ENCODE measurements at regions not wholly inside any gene's neighbourhood (a gene's known extent, or its start where the extent isn't known, plus 50 kb on each side); places are given as distances from the start of the nearest gene placed in this dataset.
"Not testable (repeated sequence)": the region's sequence is repeated elsewhere in the genome, so short reads cannot be mapped to it uniquely, and the experiment has no call there.

DNA sequence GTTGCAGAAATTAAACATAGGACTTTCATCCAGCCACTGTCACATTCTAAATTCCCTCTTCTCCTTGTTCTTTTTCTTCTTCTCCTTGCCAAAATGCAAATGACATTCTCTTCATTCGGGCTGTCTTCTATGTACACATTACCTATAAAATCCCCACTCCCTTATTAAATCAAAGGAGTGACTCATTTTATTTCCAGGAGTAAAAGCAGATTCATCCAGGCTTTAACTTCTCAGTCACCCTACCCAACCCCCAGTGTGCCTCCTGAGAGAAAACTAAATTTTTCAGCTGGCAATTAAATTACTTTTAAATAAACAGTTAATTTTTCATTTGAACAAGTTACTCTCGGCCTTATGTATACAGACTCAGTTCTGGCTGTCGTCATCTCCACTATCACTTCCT, 223.9 kb upstream of the SHH start:
- no peak overlapping the region for H2AFZ ChIP-seq (ENCODE audit: low read length)
- H3K9ac ChIP-seq (ENCODE audit: insufficient read depth, low read depth, low read length), result no peak overlapping the region
- ATAC-seq (no peak), FAIRE-seq (no peak), DNase-seq (ENCODE audit: low spot score) (no peak)
- H3K4me1 ChIP-seq (ENCODE audit: insufficient read depth, low read length), result no peaks in the 10 kb centered on the region
- H3K4me2 ChIP-seq (ENCODE audit: low read depth, low read length), result no peak overlapping the region
- intact Hi-C loops (cut with micrococcal nuclease; ENCODE audit: unreplicated experiment) (no loop called here), in situ Hi-C loops (cut with HindIII; ENCODE audit: extremely low pct_ligation_motif_present, low pct_unique_long_range_greater_than_20kb) (no loop called here)
- ChIA-PET POLR2A (no interaction called here), CTCF (ENCODE audit: low intra/inter-chr PET ratio, low total read pairs) (no interaction called here)
- under 1% methylated on average over 3 of the region's 3 CpGs for WGBS (ENCODE audit: low lambda C conversion rate)
- H3K27me3 ChIP-seq (ENCODE audit: control insufficient read depth in 1 of 2, insufficient read depth in 2 of 2, low read length in 2 of 2), result peaks cover 8 to 57% of the 10 kb centered on the region in 2 experiments
- TF ChIP-seq SRSF1 (optimal IDR thresholded peaks at IDR 0.05; ENCODE audit: low read depth, low read length) (no peak), CCAR2 (optimal IDR thresholded peaks at IDR 0.05; ENCODE audit: low read depth, low read length) (no peak), DPF2 (CRISPR knock-in tag; IDR thresholded peaks at IDR 0.05; ENCODE audit: borderline replicate concordance, low read depth) (no peak), MAFG (CRISPR knock-in tag; IDR thresholded peaks at IDR 0.05) (no peak), ZNF205 (CRISPR knock-in tag; IDR thresholded peaks at IDR 0.05) (no peak), ZFP36 (IDR thresholded peaks at IDR 0.05; ENCODE audit: borderline replicate concordance, low read depth, low read length, partially characterized antibody) (no peak), NBN (conservative IDR thresholded peaks at IDR 0.05) (no peak)
- TF ChIP-seq, protein P1, sequence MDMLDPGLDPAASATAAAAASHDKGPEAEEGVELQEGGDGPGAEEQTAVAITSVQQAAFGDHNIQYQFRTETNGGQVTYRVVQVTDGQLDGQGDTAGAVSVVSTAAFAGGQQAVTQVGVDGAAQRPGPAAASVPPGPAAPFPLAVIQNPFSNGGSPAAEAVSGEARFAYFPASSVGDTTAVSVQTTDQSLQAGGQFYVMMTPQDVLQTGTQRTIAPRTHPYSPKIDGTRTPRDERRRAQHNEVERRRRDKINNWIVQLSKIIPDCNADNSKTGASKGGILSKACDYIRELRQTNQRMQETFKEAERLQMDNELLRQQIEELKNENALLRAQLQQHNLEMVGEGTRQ (IDR thresholded peaks at IDR 0.05; ENCODE audit: low read depth, low read length), result no peak
- TF ChIP-seq, protein P1 (CRISPR knock-in tag; IDR thresholded peaks at IDR 0.05; ENCODE audit: borderline replicate concordance), result no peak
- TF ChIP-seq, protein P2, sequence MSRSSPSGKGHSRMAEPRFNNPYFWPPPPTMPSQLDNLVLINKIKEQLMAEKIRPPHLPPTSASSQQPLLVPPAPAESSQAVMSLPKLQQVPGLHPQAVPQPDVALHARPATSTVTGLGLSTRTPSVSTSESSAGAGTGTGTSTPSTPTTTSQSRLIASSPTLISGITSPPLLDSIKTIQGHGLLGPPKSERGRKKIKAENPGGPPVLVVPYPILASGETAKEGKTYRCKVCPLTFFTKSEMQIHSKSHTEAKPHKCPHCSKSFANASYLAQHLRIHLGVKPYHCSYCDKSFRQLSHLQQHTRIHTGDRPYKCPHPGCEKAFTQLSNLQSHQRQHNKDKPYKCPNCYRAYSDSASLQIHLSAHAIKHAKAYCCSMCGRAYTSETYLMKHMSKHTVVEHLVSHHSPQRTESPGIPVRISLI (CRISPR knock-in tag; IDR thresholded peaks at IDR 0.05; ENCODE audit: borderline replicate concordance), result no peak
- TF ChIP-seq, protein P3, sequence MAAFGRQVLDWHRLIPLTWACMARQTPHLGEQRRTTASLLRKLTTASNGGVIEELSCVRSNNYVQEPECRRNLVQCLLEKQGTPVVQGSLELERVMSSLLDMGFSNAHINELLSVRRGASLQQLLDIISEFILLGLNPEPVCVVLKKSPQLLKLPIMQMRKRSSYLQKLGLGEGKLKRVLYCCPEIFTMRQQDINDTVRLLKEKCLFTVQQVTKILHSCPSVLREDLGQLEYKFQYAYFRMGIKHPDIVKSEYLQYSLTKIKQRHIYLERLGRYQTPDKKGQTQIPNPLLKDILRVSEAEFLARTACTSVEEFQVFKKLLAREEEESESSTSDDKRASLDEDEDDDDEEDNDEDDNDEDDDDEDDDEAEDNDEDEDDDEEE (CRISPR knock-in tag; IDR thresholded peaks at IDR 0.05), result no peak
- H4K20me1 ChIP-seq (ENCODE audit: insufficient read depth, low read length), result no peaks in the 10 kb centered on the region
- no peaks in the 10 kb centered on the region for H3K36me3 ChIP-seq (replicated peaks in 1 of 2; ENCODE audit: control insufficient read depth in 1 of 2, insufficient read depth in 2 of 2, low read length in 2 of 2)
- H3K9me3 ChIP-seq (ENCODE audit: low read length), result peaks cover 6% of the 10 kb centered on the region
- no TSS peak for BruUV-seq (replicated peaks)
- H3K27ac ChIP-seq (ENCODE audit: extremely low read length, insufficient read depth, low read length), result no peak overlapping the region
- H3K79me2 ChIP-seq (ENCODE audit: insufficient read depth, low read length), result no peaks in the 10 kb centered on the region
- no peak overlapping the region for H3K4me3 ChIP-seq (replicated peaks in 1 of 3; ENCODE audit: insufficient read depth in 1 of 3, low read depth in 2 of 3, low read length in 3 of 3)

DNA sequence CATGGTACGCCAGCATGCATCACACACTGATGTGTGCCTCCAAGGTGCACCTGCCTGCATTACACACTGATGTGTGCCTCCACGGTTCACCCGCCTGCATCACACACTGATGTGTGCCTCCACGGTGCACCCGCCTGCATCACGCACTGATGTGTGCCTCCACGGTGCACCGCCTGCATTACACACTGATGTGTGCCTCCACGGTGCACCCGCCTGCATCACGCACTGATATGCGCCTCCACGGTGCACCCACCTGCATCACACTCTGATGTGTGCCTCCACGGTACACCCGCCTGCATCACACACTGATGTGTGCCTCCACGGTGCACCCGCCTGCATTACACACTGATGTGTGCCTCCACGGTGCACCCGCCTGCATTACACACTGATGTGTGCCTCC, 223.1 kb upstream of the SHH start:
- H3K9me3 ChIP-seq (ENCODE audit: low read length); in situ Hi-C loops (cut with HindIII; ENCODE audit: extremely low pct_ligation_motif_present, low pct_unique_long_range_greater_than_20kb); ATAC-seq; FAIRE-seq; H3K4me1 ChIP-seq (ENCODE audit: insufficient read depth, low read length); CTCF ChIA-PET (ENCODE audit: low intra/inter-chr PET ratio, low total read pairs); intact Hi-C loops (cut with micrococcal nuclease; ENCODE audit: unreplicated experiment); BruUV-seq (replicated peaks); H2AFZ ChIP-seq (ENCODE audit: low read length); H4K20me1 ChIP-seq (ENCODE audit: insufficient read depth, low read length); H3K9ac ChIP-seq (ENCODE audit: insufficient read depth, low read depth, low read length); H3K4me2 ChIP-seq (ENCODE audit: low read depth, low read length); H3K36me3 ChIP-seq (replicated peaks in 1 of 2; ENCODE audit: control insufficient read depth in 1 of 2, insufficient read depth in 2 of 2, low read length in 2 of 2); H3K27ac ChIP-seq (ENCODE audit: extremely low read length, insufficient read depth, low read length); H3K4me3 ChIP-seq (replicated peaks in 1 of 3; ENCODE audit: insufficient read depth in 1 of 3, low read depth in 2 of 3, low read length in 3 of 3); POLR2A ChIA-PET; DNase-seq (ENCODE audit: low spot score); H3K79me2 ChIP-seq (ENCODE audit: insufficient read depth, low read length): not testable (repeated sequence)
- peaks cover 11 to 61% of the 10 kb centered on the region in 2 experiments for H3K27me3 ChIP-seq (ENCODE audit: control insufficient read depth in 1 of 2, insufficient read depth in 2 of 2, low read length in 2 of 2)
- WGBS (ENCODE audit: low lambda C conversion rate), result 11% methylated on average over 11 of the region's 19 CpGs

All from HepG2 (cell line).